ENCODE measurements at regions not wholly inside any gene's neighbourhood (a gene's known extent, or its start where the extent isn't known, plus 50 kb on each side); places are given as distances from the start of the nearest gene placed in this dataset.

DNA sequence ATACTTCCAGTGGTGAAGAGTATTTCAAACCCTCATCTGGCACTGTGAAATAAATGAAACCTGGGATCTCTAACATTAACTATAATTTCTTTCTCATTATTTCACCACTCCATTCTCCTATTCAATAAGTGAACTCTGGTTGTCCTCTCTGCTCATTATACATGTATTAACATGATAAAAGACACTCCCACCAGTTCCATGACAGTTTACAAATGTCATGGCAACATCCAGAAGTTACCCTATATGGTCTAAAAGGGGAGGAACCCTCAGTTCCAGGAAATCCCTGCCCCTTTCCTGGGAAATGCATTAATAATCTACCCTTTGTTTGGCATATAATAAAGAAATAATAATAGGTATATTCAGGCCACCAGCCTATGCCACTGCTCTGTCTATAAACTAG, 62.7 kb upstream of the BRINP3 start:
- DNase-seq = no peak

DNA sequence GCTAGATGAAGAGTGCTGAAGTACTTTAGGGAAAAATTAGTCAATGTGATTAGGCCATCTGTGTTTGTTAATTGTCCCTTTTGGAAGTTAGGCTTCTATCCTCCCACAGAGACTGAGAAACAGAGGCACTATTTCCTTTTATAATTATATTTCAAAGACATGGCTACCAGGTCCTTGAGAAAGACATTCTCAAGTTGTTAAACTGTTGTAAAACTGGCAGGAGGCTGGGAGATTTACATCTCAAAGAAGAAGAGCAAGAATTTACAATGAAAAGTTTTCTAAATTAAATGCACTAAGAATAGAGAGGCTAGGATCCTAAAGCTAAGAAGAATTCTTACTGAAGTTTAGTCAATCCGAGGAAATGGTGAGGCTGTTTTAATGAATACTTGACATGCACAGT, 74.0 kb upstream of the BRINP3 start:
- no peak for DNase-seq

DNA sequence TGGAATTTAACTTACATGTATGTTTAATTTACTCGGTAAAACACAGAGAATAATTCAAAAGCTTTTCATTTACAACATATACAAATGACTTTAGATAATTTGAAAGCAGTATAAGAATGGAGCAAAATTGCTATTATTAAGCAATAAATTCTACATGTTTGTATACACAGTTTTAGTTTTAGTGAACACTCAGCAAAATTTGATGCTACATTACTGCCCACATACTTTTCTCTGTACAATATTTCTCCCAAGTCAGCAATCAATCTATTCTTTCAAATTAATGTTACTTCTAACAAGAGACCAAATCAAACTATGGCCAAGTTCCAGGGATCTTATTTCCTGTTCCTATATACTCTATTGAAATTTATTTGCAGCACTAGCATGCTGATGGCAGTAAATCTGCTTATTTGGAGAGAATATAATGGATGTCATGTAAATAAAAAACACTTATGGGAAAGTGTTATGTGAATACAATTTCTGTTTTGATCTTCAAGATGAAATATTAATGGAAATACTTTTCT, 82.6 kb upstream of the BRINP3 start:
- no peak for DNase-seq

DNA sequence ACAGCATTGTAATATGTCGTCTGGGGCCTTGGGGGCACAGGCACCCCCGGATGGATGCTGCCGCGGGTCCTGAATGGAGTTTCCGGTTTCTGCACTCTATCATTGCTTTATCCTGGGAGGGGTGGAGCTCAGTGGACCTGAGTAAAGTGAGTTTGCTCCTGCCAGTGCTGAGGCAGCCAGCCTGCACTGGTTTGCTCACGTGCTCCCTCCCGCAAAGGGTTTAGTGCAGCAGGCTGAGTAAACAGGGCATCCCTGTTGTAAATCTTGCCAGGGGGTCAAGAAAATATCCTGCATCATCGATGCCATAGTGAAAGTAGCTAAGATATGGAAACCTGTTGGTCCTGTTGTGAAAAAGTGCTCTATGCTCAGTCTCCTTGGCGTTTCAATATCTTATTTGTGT, 85.6 kb upstream of the BRINP3 start:
- DNase-seq = no peak

DNA sequence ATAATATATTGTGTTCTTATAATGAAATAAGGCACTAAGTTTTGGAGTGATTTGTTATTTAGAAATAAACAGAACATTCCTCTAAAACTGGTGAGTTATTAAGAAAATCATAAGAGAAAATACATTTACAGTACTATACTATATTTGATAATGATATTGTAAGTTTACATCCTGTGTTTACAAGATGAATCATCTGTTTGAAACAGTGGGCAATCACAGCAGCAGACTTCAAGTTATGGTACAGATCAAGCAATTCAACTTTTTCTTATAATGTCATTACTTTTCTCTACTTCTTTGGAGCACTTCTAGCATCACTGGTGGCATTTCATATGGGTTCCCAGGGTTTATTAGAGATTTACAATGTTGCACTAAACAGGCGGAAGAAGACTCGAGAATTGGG, 86.5 kb upstream of the BRINP3 start:
- DNase-seq = no peak

DNA sequence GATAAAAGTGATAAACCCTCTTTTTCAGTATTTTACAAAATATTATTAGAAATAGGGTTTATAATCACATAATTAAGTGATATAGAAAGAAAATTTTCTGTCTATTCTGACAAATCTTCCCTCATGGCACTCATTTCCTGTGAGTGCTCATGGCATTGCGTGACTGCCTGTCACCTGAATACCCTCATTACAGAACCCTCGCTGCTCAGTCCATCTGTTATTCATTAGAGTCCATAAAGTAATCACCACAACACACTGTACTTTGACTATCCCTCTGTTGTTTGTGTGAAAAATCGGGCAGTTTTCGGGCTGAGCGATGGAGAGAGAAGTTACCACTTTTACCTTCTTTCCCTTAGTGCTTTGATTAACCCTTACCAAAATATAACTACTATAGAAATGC, 100.4 kb upstream of the BRINP3 start:
- no peak for DNase-seq

DNA sequence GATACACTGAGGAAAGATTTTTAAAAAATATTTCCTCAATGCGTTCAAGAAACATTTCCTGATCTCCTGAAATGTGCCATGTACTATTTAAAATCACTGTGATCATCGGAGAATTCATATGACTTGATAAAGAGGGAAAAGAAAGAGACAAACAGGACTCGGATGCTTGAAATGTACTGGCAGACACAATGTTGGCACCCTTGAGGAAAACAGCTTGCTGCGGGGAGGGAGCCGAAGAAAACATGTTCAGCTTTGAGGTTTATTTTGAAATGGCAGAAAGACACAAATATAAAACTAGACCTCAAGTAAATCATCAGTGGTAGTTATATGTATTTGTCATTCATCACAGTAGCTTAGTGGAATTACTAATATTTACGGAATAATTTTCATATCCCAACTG, 100.9 kb upstream of the BRINP3 start:
- no peak for DNase-seq

DNA sequence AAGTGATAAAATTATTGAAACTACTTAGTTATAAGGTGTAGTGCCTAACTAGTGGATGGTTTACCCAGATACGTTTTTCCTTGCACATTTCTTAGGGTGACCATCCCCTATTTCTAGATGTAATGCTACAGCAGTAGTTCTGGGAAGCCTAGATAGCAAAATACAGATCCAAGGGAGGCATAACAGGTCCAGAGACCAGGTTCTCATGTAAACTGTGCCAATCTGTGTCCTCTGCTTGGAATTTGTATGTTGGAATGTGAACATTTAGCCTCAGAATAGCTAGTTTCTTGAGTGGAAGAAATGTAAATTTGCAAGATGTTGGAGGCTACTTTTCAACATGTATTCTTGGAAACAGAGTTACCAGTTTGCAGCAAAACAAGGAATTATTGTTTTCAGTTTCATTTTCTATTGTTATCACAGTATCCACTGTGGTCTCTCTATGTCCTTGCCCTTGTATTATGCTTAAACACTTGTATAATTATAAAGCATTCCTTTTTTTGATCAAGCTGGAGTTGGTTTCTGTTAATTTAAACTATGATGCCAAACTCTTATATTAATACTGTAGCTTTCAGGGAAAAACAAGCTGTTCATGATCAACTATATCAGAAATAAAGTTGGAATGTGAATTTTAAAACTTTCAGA, 102.0 kb upstream of the BRINP3 start:
- no peak for DNase-seq

DNA sequence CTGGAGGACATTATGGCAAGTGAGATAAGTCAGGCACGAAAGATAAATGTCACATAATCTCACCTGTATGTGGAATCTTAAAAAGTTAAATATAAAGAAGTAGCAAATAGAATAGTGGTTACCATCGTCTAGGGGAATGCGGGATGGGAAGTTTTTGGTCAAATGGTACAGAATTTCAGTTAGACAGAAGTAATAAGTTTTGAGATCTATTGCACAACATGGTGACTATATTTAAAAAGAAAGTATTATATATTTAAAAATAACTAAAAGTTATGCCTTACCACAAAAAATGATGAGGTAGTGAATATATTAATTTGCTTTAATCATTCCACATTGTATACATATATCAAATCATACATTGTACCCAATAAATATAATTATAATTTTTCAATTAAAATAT, 106.2 kb upstream of the BRINP3 start:
- no peak for DNase-seq

DNA sequence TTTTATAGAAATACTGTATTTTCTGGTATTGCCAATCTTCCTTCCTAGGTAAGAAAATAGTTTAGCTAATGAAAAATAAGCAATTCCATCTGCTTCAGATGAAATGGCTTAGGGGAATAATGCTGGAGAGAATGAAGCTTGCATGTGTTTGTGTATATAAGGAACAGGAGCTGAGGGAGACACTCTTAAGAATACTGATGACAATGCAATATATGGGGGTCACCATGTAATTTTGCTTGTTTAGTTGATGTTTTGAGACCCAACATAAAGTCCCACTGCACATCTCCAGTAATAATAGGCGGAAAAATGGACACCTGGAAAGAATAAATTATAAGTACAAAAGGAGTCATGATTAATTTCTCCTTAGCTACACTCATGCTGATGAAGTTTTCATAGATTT, 110.8 kb upstream of the BRINP3 start:
- no peak for DNase-seq

DNA sequence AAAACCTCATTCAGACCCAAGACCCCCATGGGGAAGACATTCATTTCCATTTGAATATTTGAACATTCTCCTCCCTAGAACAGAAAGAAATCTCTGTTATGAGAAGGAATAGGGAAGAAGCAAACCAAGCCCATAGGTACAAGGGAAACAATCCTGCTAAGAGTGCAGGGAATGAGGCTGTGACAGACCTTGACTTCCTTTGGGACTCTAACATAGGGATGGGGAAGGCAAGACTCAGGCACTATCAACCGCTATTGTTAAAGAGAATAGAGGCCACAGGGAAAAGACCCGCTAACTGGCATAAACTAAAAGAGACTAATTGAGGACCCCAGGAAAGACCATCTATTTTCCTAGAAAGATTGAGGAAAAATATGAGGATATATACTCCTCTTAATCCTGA, 117.8 kb upstream of the BRINP3 start:
- no peak for DNase-seq

DNA sequence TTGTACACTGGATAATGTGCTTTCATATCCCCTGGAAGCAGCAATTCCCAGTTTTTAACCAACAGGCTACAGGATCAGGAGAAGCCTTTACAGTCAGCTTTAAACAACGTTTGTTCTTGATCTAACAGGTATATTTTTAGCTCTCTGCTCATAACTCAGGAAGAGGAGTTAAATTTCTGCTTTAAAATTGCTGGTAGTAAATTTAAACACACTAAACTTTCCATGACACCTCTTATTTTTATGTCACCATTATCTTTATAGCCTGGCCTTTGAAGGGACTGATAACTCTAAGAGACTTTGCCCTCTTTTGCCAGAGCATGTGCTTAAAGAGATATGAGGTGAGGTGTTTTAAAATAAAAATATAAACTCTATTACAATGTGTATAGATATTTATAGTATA, 119.6 kb upstream of the BRINP3 start:
- no peak for DNase-seq

DNA sequence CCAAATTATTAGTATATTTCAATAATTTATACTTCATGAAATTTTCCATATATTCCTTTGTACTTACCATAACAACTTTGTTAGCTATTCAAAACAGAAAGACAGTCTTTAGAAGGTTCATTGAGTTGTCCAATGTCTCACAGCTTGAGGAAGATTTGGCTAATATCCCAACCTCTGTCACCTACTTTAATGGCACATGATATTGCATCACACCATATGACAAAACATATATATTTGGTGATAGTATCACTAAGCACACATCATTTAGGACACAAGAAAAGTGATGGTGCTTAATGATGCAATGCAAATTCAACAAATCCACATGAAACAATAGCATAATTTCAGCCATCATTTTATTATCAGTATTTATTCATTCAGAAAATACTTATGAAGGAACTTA, 122.0 kb upstream of the BRINP3 start:
- no peak for DNase-seq

DNA sequence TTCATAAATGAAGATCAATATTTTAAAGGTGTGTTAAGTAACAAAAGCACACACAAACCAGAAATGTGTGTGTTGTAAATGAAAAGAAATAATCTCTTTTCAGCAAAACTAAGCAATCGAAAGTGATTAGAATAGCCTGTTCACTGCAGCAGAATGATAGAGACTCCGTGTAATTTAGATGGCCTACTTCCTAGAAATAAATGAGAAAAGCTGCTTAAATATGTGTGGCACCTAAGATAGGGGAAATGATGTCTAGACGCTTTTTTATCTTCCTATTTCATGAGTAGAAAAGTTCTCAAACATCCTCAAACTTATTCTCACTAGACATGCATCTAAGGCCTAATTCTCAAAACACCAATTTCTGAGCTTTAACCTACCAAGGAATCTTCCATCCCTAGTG, 124.7 kb upstream of the BRINP3 start:
- DNase-seq = no peak

DNA sequence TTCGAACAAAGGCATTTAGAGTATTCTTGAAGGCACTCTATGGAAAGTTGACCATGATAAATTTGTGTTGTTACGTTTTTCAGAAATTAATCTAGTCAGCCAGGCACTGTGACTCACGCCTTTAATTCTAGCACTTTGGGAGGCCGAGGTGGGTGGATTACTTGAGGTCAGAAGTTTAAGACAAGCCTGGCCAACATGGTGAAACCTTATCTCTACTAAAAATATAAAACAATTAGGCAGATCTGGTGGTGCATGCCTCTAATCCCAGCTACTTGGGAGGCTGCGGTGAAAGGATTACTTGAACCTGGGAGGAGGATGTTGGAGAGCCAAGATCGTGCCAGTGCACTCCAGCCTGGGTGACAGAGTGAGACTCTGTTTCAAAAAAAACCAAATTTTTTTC, 130.6 kb upstream of the BRINP3 start:
- DNase-seq = no peak

DNA sequence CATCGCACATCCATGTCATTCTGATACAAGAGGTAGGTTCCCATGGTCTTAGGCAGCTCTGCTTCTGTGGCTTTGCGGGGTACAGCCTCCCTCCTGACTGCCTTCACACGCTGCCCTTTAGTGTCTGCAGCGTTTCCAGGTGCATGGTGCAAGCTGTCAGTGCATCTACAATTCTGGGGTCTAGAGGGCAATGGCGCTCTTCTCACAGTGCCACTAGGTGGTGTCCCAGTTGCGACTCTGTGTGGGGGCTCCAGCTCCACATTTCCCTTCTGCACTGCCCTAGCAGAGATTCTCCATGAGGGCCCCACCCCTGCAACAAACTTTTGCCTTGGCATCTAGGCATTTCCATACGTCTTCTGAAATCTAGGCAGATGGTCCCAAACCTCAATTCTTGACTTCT, 138.2 kb upstream of the BRINP3 start:
- no peak for DNase-seq

DNA sequence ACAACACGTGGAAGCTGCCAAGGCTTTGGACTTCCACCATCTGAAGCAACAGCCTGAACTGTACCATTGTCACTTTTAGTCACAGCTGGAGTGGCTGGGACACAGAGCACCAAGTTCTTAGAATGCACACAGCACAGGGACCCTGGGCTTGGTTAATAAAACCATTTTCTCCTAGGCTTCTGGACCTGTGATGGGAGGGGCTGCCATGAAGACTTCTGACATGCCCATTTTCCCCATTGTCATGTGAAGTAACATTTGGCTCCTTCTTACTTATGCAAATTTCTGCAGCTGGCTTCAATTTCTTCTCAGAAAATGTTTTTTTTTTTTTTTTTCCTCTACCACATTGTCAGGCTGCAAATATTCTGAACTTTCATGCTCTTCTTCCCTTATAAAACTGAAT, 138.6 kb upstream of the BRINP3 start:
- no peak for DNase-seq

DNA sequence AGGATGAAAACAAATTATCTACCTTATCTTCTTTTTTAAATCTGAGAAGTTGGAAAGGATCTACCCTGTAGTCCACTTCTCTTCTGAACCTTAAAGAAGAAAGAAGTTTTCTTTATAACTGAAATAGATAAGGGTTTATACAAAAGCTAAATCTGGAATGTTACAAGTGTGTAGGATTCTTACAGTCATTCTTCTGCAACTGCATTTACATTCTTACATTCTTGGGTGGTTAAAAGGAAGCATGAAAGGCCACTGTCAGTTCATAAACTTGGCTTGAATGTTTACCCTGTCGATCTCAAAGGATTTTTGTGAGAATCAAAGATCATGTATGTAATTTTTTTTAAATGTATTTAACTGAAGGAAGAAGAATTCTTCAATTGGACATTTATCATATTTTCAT, 142.1 kb upstream of the BRINP3 start:
- no peak for DNase-seq

DNA sequence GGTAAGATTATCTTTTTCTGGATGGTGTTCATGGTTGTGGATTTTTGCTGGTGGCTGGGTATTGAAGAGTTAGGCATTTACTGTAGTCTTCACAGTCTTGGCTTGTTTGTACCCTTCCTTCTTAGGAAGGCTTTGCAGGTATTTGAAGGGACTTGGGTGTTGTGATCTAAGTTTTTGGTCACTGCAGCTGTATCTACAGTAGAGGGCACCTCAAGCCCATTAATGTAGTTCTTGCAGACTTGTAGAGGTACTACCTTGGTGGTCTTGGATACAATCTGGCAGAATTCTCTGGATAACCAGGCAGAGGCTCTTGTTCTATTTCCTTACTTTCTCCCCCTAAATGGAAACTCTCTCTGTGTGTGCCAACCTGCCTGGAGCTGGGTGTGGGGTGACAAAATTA, 155.8 kb upstream of the BRINP3 start:
- no peak for DNase-seq

DNA sequence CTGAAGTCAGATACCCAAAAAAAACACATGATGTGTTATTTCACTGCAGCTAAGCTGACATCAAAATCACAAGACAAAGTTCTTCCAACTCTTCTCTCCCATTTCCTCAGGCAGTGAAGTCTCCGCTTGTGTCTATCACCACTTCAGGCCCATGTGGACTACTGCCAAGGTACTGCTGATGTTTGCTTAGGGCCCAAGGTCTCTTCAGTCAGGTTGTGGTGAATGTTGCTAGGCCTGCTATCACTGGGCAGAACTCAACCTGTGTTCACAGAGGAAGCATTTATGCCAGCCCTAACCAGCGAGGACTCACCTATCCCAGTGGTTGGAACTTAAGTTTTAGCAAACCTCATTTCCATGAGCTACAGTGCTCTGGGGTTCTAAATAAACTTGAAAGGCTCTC, 156.5 kb upstream of the BRINP3 start:
- DNase-seq = no peak

DNA sequence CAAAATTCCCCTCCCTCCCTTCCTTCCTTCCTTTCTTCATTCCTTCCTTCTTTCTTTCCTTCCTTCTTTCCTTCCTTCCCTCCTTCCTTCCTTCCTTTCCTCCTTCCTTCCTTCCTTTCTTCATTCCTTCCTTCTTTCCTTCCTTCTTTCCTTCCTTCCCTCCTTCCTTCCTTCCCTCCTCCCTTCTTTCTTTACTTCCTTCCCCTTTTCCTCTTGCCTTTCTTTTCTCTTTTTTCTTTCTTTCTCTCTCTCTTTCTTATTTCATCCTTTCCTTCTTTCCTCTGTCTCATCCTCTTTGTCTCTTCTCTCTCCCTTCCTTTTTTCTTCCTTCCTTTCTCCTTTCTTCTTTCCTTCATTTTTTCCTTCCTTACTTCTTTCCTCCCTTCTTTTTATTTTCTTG, 171.9 kb upstream of the BRINP3 start:
- no peak for DNase-seq

DNA sequence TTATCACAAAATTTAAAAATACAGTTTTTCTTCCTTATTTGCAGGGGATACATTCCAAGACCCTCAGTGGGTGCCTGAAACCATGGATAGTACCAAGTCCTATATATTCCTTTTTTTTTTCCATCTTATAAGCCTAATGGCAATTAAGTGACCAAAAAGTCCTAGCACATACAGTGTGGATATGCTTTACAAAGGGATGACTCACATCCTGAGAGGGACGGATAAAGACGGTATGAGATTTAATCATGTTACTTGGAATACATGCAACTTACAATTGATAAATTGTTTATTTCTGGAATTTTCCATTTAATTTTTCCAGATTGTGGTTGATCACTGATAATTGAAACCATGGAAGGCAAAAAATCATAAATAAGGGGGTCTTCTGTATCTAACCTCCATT, 181.2 kb upstream of the BRINP3 start:
- no peak for DNase-seq

DNA sequence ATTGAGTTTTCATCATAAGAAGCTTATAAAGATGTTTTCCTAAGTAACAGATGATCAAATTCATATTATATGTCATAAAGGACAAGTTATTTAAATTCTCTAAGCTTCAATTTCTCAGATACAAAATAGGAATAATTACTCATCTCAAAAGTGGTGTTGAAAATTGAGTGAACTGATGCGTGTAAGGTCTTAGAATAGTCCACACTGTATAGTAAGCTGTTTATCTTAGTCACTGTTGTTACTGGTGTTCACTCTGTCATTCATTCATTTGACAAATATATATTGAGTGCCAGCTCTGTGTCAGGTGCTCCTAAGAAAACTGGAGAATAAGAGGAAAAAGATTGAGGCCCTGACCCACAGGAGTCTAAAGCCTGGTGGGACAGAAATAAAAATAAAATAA, 186.3 kb upstream of the BRINP3 start:
- no peak for DNase-seq

DNA sequence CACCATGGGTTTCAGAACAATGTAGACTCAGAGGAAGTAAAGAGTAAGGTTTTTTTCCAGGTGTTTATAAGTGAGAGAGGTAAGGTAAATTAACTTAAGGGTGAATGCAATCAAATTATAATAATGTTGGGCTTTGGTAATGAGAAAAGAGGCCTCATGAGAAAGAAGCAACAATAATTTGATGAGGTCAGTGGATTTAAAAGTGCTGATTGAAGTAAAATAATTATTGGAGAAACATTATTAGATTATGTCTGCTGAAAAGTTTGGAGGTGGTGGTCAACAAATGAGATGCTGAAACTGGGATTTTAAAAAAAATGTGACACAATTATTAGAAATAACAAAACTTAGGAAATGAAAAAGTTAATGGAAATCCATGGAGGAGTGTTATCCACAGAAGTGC, 187.4 kb upstream of the BRINP3 start:
- DNase-seq = no peak

DNA sequence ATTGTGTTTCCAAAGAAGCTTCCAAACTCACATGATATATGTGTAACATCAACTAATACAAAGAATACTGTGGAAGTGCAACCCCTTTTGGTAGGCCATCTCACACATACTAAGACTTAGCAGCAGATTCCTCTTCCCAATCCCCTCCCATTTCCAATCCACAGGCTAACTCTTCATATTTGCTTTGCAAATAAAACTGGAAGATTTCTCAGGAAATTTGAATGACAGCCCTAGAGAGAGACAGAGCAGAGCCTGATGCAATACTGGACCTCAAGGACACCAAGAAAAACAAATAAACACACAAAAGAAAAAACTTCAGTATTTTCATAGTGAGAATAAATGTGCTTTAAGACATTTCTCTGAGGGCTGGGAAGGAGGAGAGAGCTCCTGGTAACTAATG, 190.2 kb upstream of the BRINP3 start:
- DNase-seq = no peak

DNA sequence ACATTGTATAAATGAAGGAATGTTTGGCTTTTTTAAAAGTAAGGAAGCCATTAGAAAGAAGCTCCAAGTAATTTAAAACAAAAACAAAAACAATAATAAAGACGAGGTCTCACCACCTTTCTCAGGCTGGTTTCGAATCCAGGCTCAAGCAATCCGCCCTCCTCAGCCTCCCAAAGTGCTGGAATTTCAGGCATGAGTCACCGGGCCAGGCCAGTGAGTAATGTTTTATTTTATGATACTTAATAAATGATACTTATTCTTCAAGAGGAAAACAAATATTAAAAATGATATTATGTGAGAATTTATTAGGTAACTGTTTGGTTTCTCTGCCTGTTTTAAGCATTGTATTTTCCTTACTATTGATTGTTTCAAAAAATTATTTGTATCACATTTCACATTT, 201.4 kb upstream of the BRINP3 start:
- DNase-seq = no peak

Data from NCI-H2081 treated with DMSO at 0.1 percent for 48 hours (cell line).